GM12873 (cell line): ENCODE measurements at regions not wholly inside any gene's neighbourhood (a gene's known extent, or its start where the extent isn't known, plus 50 kb on each side); places are given as distances from the start of the nearest gene placed in this dataset.

Experiments
- TF ChIP-seq, protein P1 (sequence below): IDR thresholded peaks from 2 replicates; pipeline ENCODE4 v1.5.1; 2012; ENCODE audit warnings: low read depth, mild to moderate bottlenecking, moderate library complexity, low read length, control low read depth; ENCODE audit not compliant: insufficient read depth; ENCODE audit errors: missing control alignments

DNA sequence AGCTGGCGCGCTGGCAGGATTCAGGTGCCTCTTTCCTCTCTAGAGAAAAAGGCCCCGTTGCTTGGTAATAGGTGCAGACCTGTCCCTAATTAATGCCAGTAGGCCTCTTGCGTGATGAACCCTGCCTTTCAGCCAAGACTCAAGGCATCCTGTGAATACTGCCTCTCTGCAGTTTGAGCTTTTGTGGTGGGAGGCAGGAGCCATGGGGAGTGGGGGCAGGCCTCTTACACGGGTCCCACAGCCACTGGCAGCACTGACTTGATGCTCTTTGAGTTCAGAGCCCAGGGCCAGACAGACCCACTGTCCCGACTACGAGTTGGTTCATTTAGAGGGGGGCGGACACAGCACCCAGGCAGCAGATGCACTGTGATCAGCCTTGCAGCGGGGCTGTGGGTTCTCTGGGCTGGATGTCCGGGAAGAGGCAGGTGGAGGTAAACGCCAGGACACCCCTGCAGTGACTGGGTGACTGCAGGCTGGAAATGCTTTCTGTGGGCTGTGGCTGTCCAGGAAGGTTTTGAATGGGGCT, 237.0 kb downstream of the SEC14L1 start:
- TF ChIP-seq, protein P1, sequence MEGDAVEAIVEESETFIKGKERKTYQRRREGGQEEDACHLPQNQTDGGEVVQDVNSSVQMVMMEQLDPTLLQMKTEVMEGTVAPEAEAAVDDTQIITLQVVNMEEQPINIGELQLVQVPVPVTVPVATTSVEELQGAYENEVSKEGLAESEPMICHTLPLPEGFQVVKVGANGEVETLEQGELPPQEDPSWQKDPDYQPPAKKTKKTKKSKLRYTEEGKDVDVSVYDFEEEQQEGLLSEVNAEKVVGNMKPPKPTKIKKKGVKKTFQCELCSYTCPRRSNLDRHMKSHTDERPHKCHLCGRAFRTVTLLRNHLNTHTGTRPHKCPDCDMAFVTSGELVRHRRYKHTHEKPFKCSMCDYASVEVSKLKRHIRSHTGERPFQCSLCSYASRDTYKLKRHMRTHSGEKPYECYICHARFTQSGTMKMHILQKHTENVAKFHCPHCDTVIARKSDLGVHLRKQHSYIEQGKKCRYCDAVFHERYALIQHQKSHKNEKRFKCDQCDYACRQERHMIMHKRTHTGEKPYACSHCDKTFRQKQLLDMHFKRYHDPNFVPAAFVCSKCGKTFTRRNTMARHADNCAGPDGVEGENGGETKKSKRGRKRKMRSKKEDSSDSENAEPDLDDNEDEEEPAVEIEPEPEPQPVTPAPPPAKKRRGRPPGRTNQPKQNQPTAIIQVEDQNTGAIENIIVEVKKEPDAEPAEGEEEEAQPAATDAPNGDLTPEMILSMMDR: no peak

DNA sequence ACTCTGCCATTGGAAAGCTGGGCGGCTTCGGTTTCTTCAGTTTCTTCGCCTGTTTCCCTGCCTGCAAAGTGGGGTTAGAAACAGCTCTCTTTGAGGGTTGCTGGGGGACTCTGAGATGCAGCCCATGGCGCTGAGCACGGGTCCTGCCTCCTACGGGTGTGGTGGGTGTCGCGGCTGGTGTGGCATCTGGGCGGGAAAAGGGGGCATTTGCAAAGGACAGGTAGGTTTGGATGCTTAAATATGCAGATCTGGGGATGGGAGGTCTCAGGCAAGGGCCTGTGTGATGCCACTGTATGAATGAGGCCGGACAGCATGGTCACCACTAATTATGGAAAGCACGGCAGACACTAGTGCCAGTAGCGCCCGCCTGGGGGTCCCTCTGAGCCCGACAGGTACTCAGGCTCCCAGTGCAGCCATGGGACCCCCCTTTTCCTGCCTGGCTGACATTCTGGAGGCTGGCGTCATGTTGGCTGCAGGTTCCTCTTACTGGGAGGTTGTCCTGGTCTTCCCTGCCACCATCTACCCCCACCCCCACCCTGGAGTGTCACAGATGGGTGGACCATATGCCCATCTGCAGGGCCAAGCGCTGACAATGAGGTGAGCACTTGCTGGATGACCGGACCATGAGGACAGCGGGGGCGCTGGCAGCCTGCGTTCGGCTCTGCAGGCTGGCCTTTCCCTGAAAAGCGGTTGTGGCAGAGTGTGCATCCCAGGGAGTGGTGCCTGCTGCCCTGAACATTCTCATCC, 237.7 kb downstream of the SEC14L1 start:
- TF ChIP-seq, protein P1: no peak

DNA sequence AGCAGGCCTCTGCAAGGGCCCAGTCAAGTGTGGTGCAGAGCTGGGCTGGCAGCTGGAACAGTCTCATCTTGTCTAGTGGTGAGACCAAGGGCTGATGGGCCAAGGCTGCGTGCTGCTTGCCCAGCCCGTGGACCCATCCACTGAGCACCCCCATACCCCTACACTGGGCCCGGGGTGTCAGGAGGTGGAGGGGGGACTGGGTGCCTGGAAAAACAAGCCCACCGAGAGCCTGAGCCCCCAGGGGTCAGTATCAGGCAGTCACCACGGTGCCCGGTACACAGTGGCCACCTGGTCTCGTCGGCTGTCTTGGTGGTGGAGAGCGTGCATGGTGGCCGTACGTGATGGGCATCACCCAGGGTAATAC, 238.3 kb downstream of the SEC14L1 start:
- TF ChIP-seq, protein P1: no peak

DNA sequence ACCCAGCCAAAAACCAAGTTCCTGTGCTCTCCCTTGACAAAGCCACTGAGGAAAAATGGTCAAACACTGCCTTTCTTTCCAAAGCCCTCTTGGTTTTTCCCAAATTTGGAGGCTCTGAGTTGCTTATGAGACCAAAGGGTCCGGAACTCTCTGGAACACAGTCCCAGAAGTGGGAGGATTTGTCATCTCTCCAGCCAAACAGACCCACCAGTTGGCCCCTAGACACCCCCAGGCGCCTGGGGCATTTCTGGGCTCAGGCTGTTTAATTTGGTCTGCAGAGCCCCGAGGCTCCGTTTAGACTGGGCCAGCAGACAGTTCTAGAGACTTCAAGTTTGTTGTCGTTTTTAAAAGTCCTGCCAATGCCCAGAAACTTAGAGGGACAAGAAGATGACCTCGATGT, 239.1 kb downstream of the SEC14L1 start:
- TF ChIP-seq, protein P1: no peak

DNA sequence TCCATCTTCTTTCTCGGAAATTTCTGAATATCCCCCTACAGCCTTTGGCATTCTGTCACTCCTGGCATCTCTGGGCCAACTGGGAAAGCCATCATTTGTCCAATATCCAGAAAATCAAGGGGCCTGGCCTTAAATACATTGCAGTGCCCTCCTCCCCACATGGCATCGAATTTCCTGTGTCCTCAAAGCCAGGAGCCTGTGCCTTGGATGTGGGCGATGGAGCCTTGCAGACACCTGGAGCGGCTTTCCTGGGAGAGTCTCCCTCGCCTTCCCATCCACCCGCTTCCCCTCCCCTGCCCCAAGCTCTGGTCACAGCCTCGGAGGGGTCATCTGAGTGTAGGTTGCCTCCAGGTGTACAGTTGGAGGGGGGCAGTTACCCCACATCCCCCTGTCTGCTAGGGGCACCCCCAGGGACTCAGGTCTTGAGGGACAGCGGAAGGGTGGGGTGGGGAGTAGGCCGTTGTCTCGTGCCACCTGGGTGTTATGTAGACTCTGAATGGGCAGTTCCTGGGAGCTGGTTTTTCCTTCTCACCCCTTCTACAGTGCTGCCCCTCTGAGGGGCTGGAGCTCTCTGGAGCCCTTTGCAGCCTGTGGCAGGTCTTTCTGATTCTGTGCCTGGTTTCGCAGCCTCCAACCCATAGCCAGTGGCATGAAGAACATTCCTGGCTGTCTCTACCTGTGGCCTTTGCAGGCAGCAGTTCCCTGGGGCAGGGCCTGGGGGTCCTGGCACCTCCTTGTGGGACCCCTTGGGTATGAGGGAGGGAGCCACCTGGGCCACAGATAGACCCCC, 239.8 kb downstream of the SEC14L1 start:
- TF ChIP-seq, protein P1: no peak

DNA sequence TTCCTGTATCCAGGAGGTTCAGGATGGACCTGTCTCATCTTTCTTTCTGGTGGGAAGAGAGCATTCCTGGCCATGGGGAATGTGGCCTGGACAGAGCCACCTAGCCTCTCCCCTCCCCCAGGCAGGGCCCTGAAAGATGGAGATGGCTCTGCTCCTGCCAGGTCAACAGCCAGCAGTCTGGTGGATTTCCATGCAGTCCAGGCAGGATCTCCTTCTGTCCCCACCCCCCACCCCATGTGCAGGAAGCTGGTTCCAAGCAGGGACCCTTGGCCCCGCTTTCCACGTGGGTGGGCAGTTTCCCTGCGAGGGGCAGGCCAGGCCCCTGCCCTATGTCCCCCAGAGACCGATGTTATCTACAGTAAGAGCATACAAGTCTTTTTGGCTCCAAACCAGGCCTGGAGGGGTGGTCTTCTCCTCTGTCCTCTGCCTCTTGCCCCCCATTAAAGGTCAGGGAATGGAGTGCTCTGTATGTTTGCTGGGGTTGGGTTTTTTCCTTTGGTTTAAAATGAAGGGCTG, 240.5 kb downstream of the SEC14L1 start:
- TF ChIP-seq, protein P1: no peak

DNA sequence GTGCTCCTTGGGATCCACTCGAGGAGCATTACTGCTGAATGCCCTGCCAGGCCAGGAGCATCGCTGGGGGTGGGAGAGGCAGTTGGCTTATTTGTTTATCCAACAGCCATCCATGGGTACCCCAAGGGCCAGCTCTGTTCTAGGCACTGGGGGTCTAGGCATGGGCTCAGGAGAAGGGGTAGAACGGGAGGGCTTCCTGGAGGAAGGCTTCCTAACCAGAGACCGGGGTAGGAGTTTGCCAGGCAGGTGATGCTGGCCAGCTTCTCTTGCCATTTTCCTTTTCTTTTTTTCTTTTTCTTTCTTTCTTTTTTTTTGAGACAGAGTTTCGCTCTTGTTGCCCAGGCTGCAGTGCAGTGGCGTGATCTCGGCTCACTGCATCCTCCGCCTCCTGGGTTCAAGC, 241.0 kb downstream of the SEC14L1 start:
- TF ChIP-seq, protein P1: no peak
